ENCODE measurements at regions not wholly inside any gene's neighbourhood (a gene's known extent, or its start where the extent isn't known, plus 50 kb on each side); places are given as distances from the start of the nearest gene placed in this dataset.

DNA sequence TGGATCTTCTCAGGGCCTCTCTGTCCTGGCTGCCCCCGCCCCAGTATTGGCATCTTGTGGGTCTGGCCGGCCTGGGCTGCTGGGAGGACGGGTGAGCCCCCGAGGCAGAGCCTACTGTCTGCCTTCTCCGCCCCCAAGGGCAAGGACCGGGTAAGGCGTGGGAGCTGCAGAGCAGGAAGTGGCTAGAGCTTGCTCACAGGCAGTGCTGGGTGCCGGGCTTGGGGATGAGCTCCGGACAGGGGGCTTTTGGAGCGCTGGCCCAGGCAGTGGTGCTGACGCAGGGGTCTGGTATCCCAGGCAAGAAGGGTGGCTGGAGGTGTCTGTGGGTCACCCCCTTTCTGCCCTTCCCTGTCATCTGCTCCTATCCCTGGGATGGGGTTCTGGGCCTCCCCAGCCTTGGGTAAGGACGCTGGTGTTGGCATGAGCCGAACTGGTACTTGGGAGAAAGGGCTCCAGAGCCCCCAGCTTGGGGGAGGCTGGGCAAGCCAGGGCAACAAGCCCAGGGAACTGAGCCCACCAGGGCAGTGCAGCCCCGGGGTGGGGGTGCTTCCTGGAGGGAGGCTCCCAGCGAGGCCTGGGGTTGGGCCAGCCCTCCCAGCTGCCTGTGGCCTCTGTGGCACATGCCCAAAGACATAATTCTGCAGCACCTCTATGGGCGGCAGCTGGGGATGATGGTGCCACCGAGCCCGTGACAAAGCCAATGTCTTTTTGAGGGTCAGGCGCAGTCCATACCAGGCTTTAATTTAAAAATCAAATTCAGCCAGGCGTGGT lies 126.3 kb downstream of the KIF26A start:
- TF ChIP-seq TAF1 (IDR thresholded peaks at IDR 0.05; ENCODE audit: borderline replicate concordance, insufficient read depth, low read length) (no peak), POLR2AphosphoS5 (IDR thresholded peaks at IDR 0.05; ENCODE audit: low read depth, low read length) (no peak)
